Loucy (cell line): ENCODE measurements at regions not wholly inside any gene's neighbourhood (a gene's known extent, or its start where the extent isn't known, plus 50 kb on each side); places are given as distances from the start of the nearest gene placed in this dataset.

Source experiments
- H2AFZ ChIP-seq: fragments of 200-600 bp; sonication (generic); 2 replicates; pipeline ENCODE4 v1.6.0; 2016; ENCODE audit warnings: antibody characterized with exemption, mild to moderate bottlenecking, low read length, moderate library complexity
- H3F3A ChIP-seq: fragments of 200-600 bp; 2 replicates; pipeline ENCODE4 v1.6.0; 2016; ENCODE audit warnings: antibody characterized with exemption, low read depth, mild to moderate bottlenecking
- H3K27me3 ChIP-seq: fragments of 200-600 bp; sonication (generic); 2 replicates; pipeline ENCODE4 v1.6.1; 2014; ENCODE audit warnings: low read length, mild to moderate bottlenecking; ENCODE audit not compliant: insufficient read depth, poor library complexity, severe bottlenecking
- H3K36me3 ChIP-seq: fragments of 200-600 bp; sonication (generic); 2 replicates; pipeline ENCODE4 v1.6.1; 2016; ENCODE audit warnings: low read length; ENCODE audit not compliant: insufficient read depth
- H3K4me1 ChIP-seq: fragments of 200-600 bp; sonication (generic); 2 replicates; pipeline ENCODE4 v1.5.1; 2014; ENCODE audit warnings: low read length, mild to moderate bottlenecking; ENCODE audit not compliant: insufficient read depth, poor library complexity, severe bottlenecking
- H3K4me2 ChIP-seq: fragments of 200-600 bp; sonication (generic); 2 replicates; pipeline ENCODE4 v1.6.0; 2014; ENCODE audit warnings: antibody characterized with exemption, low read length, low read depth, mild to moderate bottlenecking; ENCODE audit not compliant: poor library complexity, severe bottlenecking
- H3K4me3 ChIP-seq: fragments of 200-600 bp; sonication (generic); 2 replicates; pipeline ENCODE4 v1.5.1; 2014; ENCODE audit warnings: low read length, mild to moderate bottlenecking, mixed read lengths; ENCODE audit not compliant: poor library complexity, severe bottlenecking
- H3K79me2 ChIP-seq: fragments of 200-600 bp; sonication (generic); 2 replicates; pipeline ENCODE4 v1.6.1; 2014; ENCODE audit warnings: low read length; ENCODE audit not compliant: insufficient read depth
- H3K9ac ChIP-seq: fragments of 200-600 bp; sonication (generic); 2 replicates; pipeline ENCODE4 v1.6.0; 2014; ENCODE audit warnings: mild to moderate bottlenecking, low read depth, low read length, moderate library complexity; ENCODE audit not compliant: poor library complexity, severe bottlenecking
- H3K9me2 ChIP-seq: fragments of 200-600 bp; sonication (generic); replicated peaks from 2 replicates; pipeline ENCODE4 v1.6.1; 2016; ENCODE audit warnings: low read depth, low read length, mixed read lengths
- H3K9me3 ChIP-seq: fragments of 200-600 bp; sonication (generic); 2 replicates; pipeline ENCODE4 v1.6.1; 2014; ENCODE audit warnings: mild to moderate bottlenecking, antibody characterized with exemption, low read length, low read depth; ENCODE audit not compliant: insufficient read depth
- H4K20me1 ChIP-seq: fragments of 200-600 bp; sonication (generic); 2 replicates; pipeline ENCODE4 v1.6.0; 2014; ENCODE audit warnings: antibody characterized with exemption, low read length, mild to moderate bottlenecking; ENCODE audit not compliant: insufficient read depth, poor library complexity, severe bottlenecking
- CTCF ChIP-seq: fragments of 200-600 bp; sonication (generic); conservative IDR thresholded peaks from 2 replicates; pipeline ENCODE4 v1.5.1; 2014; ENCODE audit warnings: mild to moderate bottlenecking, antibody characterized with exemption, low read length
- EZH2phosphoT487 ChIP-seq: fragments of 200-600 bp; IDR thresholded peaks from 2 replicates; pipeline ENCODE4 v1.6.1; 2018; ENCODE audit warnings: antibody characterized with exemption, mild to moderate bottlenecking, moderate library complexity, borderline replicate concordance

- no peaks in the 10 kb centered on the region for H3F3A ChIP-seq
- H3K36me3 ChIP-seq, result no peaks in the 10 kb centered on the region
- no peaks in the 10 kb centered on the region for H3K9me3 ChIP-seq
- H3K4me1 ChIP-seq, result no peaks in the 10 kb centered on the region
- no peak overlapping the region for H3K9ac ChIP-seq
- no peaks in the 10 kb centered on the region for H3K79me2 ChIP-seq
- H2AFZ ChIP-seq, result no peak overlapping the region
- H3K4me3 ChIP-seq, result no peak overlapping the region
- no peaks in the 10 kb centered on the region for H3K27me3 ChIP-seq
- H3K9me2 ChIP-seq, result no peaks in the 10 kb centered on the region
- no peak overlapping the region for H3K4me2 ChIP-seq
- no peak for TF ChIP-seq EZH2phosphoT487
- TF ChIP-seq CTCF, result no peak
- no peaks in the 10 kb centered on the region for H4K20me1 ChIP-seq
Observed at GRCh38 chr11:30800904-30801303, 214.8 kb upstream of the MPPED2 start.

GRCh38 chr11:30798547-30799236 is 212.5 kb upstream of the MPPED2 start:
- H3K27me3 ChIP-seq, result no peaks in the 10 kb centered on the region
- H3K9me3 ChIP-seq, result no peaks in the 10 kb centered on the region
- TF ChIP-seq CTCF (no peak), EZH2phosphoT487 (no peak)
- no peaks in the 10 kb centered on the region for H3K4me1 ChIP-seq
- no peaks in the 10 kb centered on the region for H3K36me3 ChIP-seq
- no peak overlapping the region for H2AFZ ChIP-seq
- H3F3A ChIP-seq, result no peaks in the 10 kb centered on the region
- no peak overlapping the region for H3K4me3 ChIP-seq
- no peaks in the 10 kb centered on the region for H4K20me1 ChIP-seq
- H3K4me2 ChIP-seq, result no peak overlapping the region
- no peak overlapping the region for H3K9ac ChIP-seq
- H3K79me2 ChIP-seq, result no peaks in the 10 kb centered on the region
- H3K9me2 ChIP-seq, result no peaks in the 10 kb centered on the region

- Histone ChIP-seq H3K9ac (no peak overlapping the region), H3K9me2 (no peaks in the 10 kb centered on the region), H3K4me2 (no peak overlapping the region), H3K27me3 (no peaks in the 10 kb centered on the region), H3K36me3 (no peaks in the 10 kb centered on the region), H3F3A (no peaks in the 10 kb centered on the region), H3K4me3 (no peak overlapping the region), H2AFZ (0 out of 2 replicates have a peak overlapping the region, but pooled peaks have one; percentile 28), H3K4me1 (no peaks in the 10 kb centered on the region), H3K79me2 (no peaks in the 10 kb centered on the region), H4K20me1 (no peaks in the 10 kb centered on the region), H3K9me3 (no peaks in the 10 kb centered on the region)
- TF ChIP-seq EZH2phosphoT487 (no peak), CTCF (no peak)
Observed at GRCh38 chr11:30789270-30789669, 203.1 kb upstream of the MPPED2 start.
